Adipocyte (in vitro differentiated cells): ENCODE measurements at regions not wholly inside any gene's neighbourhood (a gene's known extent, or its start where the extent isn't known, plus 50 kb on each side); places are given as distances from the start of the nearest gene placed in this dataset.

Experiments used
- DNase-seq: peaks from one replicate; pipeline ENCODE4 v3.0.0-alpha.2; 2015; ENCODE audit warnings: low read depth
- H3K27me3 ChIP-seq: replicated peaks from 2 replicates; pipeline ENCODE4 v1.7.0; 2013; ENCODE audit warnings: mild to moderate bottlenecking, low read length, moderate library complexity; ENCODE audit not compliant: control insufficient read depth, insufficient read depth
- H3K36me3 ChIP-seq: 2 replicates; pipeline ENCODE4 v1.7.0; 2013; ENCODE audit warnings: low read length, mild to moderate bottlenecking, moderate library complexity; ENCODE audit not compliant: control insufficient read depth, insufficient read depth, severe bottlenecking
- H3K4me1 ChIP-seq: 2 replicates; pipeline ENCODE4 v1.7.0; 2013; ENCODE audit warnings: mild to moderate bottlenecking, low read length, moderate library complexity; ENCODE audit not compliant: control insufficient read depth, insufficient read depth
- H3K4me3 ChIP-seq: 2 replicates; pipeline ENCODE4 v1.7.0; 2013; ENCODE audit warnings: mild to moderate bottlenecking, low read length, moderate library complexity
- H3K9ac ChIP-seq: 2 replicates; pipeline ENCODE4 v1.7.0; 2013; ENCODE audit warnings: mild to moderate bottlenecking, low read length, moderate library complexity
- H3K9me3 ChIP-seq: 2 replicates; pipeline ENCODE4 v1.7.0; 2013; ENCODE audit warnings: mild to moderate bottlenecking, low read length, moderate library complexity; ENCODE audit not compliant: control insufficient read depth

DNA sequence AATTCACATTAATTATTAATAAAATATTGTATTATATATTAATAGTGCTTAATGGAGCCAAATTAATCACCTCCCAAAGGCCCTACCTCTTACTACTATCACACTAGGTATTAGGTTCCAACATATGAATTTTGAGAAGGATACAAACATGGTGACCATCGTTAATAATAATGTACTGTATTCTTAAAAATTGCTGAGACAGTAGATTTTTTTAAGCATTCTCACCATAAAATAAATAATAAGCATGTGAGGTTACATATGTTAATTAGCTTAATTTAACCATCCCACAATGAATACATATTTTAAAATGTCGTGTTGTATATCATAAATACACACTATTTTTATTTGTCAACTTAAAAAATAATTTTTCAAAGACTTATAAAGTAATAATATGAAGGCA is 299.2 kb upstream of the NR5A2 start:
- no peak overlapping the region for H3K4me3 ChIP-seq
- no peak overlapping the region for H3K9ac ChIP-seq
- no peaks in the 10 kb centered on the region for H3K27me3 ChIP-seq
- no peaks in the 10 kb centered on the region for H3K36me3 ChIP-seq
- H3K9me3 ChIP-seq = no peaks in the 10 kb centered on the region
- no peak for DNase-seq
- H3K4me1 ChIP-seq = peaks cover 6% of the 10 kb centered on the region

DNA sequence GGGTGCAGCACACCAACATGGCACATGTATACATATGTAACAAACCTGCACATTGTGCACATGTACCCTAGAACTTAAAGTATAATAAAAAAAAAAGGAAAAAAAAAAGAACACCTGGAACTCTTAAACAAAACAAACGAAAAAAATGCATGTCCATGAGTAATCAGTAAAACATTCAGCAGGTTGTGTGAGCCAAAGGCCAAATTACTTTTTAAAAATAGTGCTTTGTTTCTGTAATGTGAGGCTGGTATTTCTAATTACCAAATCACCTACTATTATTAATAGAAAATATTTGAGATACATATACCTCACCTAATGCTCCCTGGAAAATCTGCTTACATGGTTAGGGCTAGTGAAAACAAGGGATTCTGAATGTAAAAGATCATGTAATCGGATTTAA is 294.4 kb upstream of the NR5A2 start:
- Histone ChIP-seq H3K27me3 (no peaks in the 10 kb centered on the region), H3K4me1 (no peaks in the 10 kb centered on the region), H3K36me3 (no peaks in the 10 kb centered on the region), H3K9me3 (no peaks in the 10 kb centered on the region), H3K9ac (no peak overlapping the region), H3K4me3 (no peak overlapping the region)
- no peak for DNase-seq

DNA sequence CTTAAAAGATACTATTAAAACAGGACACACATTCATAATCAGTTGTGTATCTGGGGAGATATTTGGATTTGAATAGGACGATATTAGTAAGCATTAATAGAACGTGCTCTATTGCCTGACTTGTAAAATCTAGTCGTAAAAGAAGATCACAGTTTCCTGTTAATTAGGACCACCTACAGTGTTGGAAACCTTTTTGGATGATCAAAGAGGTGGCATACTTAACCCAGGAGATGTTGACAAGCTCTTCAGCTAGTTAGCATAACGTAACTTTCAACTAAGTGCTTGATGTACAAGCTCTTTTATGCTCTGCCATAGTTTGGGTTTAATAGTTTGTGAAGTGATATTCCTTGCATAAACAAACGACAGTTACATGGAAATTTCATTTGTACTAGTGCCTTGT is 293.3 kb upstream of the NR5A2 start:
- DNase-seq = no peak
- Histone ChIP-seq H3K9me3 (no peaks in the 10 kb centered on the region), H3K4me1 (no peaks in the 10 kb centered on the region), H3K9ac (no peak overlapping the region), H3K27me3 (no peaks in the 10 kb centered on the region), H3K36me3 (no peaks in the 10 kb centered on the region), H3K4me3 (no peak overlapping the region)

DNA sequence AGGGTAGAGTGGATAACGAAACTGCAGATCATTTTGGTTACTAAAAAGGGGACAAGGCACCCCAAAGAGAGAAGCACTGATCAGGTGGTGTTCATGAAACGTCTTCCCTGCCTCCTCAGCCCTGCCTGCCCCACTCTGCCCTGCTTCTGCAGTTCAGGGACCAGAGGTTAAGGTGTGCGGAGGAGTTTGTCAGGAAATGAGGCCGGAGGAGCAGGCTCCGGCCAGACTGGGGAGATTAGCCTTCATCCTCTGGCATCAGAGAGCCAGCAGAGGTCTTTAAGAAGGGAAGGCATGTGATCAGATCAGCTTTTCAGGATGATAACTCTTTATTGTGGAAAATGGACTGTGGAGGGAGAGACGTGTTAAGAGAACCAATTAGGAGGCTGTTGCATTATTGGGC is 291.9 kb upstream of the NR5A2 start:
- no peak overlapping the region for H3K9ac ChIP-seq

DNA sequence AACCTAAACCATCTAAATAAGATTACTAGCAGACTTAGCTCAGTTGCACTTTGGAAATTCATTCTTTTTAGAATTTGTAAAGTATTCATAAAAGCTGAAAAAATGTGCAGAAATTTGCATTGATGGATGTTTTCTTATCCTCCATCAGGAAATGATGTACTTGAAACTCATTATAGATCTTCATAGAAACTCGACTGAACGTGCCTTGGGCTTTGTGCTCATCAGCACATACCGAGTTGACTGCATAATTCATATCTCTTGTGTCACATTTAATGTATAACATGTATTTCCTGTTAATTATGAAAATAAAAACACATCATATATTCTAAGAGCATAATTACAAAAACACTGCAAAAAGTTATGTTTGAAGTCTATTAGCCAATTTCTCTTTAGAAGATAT is 290.9 kb upstream of the NR5A2 start:
- Histone ChIP-seq H3K9me3 (no peaks in the 10 kb centered on the region), H3K4me1 (no peaks in the 10 kb centered on the region), H3K36me3 (no peaks in the 10 kb centered on the region), H3K27me3 (no peaks in the 10 kb centered on the region), H3K9ac (no peak overlapping the region), H3K4me3 (no peak overlapping the region)
- no peak for DNase-seq

More for the DNA sequence above, 291.9 kb upstream of the NR5A2 start:
- Histone ChIP-seq H3K27me3 (no peaks in the 10 kb centered on the region), H3K36me3 (no peaks in the 10 kb centered on the region), H3K4me3 (no peak overlapping the region), H3K4me1 (no peaks in the 10 kb centered on the region), H3K9me3 (no peaks in the 10 kb centered on the region)
- no peak for DNase-seq

DNA sequence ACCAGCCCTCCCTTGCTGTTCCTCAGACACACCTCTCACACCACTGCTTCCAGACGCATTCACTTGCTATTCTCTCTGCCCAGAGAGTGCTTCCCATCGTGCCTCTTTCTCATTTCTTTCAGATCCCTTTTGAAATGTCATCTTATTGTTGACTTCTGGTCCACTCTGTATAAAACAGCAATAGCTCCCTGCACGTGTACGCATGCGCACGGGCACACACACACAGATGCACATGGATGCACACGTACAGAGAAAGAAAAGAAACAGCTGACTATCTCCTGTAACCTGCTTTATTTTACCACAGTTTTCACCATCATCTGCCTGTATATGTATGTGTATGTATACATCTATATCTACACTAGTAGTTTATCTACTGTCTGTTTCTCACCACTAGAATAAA is 285.9 kb upstream of the NR5A2 start:
- no peak for DNase-seq
- no peaks in the 10 kb centered on the region for H3K27me3 ChIP-seq
- no peaks in the 10 kb centered on the region for H3K9me3 ChIP-seq
- no peak overlapping the region for H3K4me3 ChIP-seq
- H3K36me3 ChIP-seq = no peaks in the 10 kb centered on the region
- no peak overlapping the region for H3K9ac ChIP-seq
- peaks cover 8% of the 10 kb centered on the region for H3K4me1 ChIP-seq

DNA sequence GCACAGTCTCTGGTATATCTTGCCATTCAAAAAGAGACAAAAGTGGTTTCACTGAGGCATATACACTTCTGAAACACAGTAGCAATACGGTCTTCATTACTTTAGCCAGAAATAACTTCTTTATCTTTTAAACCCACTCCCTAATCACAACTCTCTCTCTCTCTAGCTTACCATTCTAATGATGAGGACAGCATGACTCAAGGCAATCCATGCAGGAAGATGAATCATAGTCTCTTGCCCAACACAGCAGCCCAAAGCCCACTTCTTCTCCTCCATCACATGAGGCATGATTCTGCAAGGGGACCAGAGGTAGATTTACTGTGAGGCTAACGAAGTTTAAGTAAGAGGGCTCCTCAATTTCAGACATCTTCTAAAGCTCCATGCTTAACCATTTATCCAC is 285.0 kb upstream of the NR5A2 start:
- no peak overlapping the region for H3K9ac ChIP-seq
- no peaks in the 10 kb centered on the region for H3K27me3 ChIP-seq
- H3K9me3 ChIP-seq = no peaks in the 10 kb centered on the region
- peaks cover 8% of the 10 kb centered on the region for H3K4me1 ChIP-seq
- H3K4me3 ChIP-seq = no peak overlapping the region
- H3K36me3 ChIP-seq = no peaks in the 10 kb centered on the region
- peak; percentile 84 for DNase-seq

DNA sequence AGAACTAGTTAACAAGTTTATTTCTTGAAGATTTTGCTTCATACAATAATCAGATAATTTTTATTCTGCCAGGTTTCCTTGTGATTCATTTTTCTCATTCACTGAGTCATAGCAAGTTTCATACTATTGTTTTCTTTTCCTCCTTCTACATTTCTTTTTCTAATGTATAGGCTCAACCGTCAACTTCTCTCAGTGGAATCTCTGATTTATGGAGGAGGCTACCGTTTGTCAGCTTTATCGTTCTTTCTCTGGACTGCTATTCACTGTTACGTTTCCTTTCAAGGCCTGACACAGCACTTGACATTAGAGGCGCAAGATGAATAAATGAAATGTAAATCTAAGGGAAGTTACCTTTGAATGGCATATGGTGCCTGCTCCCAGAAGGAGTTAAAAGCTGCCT is 284.3 kb upstream of the NR5A2 start:
- no peak overlapping the region for H3K4me3 ChIP-seq
- DNase-seq = peak; percentile 11
- H3K36me3 ChIP-seq = no peaks in the 10 kb centered on the region
- H3K4me1 ChIP-seq = peaks cover 8% of the 10 kb centered on the region
- H3K9me3 ChIP-seq = no peaks in the 10 kb centered on the region
- no peak overlapping the region for H3K9ac ChIP-seq
- H3K27me3 ChIP-seq = no peaks in the 10 kb centered on the region

DNA sequence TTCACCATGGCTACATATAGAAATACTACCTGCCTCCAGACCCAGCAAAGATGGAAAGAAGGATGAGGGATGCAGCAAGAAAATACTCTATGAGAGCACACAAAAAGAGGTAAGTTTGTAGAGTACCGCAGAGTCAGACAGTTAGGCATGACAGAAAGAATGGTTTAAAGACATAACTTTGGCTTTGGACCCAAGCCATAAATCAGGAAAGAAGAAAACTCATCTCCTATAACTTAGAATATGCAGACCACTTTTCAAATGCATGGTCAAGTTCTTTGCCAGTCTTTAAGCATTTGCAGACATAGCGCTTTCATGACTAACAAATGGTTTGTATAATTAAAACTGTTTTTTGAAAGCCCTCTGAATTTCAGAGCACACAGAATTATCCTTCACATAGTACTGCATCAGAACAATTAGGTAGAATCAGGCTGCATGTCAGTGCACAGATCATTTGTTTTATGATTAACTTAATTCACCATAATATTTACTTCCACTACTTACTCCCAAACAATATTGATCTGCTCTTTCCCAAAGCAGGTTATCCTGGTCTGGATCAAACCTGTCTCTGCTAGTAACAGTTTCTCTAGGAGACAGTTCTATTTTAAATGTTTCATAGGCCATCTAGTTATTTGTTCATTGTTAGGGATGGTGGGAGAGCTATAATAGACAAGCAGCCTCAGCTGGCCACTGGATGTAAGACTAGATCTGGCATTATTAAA is 280.7 kb upstream of the NR5A2 start:
- H3K4me3 ChIP-seq = no peak overlapping the region
- H3K9ac ChIP-seq = no peak overlapping the region
- H3K9me3 ChIP-seq = no peaks in the 10 kb centered on the region
- peaks cover 8% of the 10 kb centered on the region for H3K4me1 ChIP-seq
- no peak for DNase-seq
- no peaks in the 10 kb centered on the region for H3K27me3 ChIP-seq
- H3K36me3 ChIP-seq = no peaks in the 10 kb centered on the region

DNA sequence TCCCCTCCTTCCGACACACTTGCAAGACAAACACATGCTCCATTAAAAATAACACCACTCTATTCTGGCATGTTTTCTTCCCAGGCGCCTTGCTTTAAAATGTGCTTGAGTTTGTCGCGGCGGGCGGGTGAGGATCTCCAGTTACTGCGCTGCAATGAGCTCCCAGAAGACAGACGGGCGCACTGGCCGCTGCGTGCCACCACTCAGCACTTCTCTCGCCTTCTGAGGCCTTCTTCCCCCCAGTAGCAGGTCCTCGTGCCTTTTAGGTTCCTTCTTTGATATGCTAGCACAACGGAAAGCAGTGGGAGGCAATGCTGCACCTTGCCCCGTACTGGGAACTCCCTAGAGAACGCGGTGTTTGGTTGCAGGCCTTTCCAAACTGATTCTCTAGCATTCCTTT is 279.5 kb upstream of the NR5A2 start:
- no peaks in the 10 kb centered on the region for H3K36me3 ChIP-seq
- peaks cover under 1% of the 10 kb centered on the region for H3K4me1 ChIP-seq
- H3K27me3 ChIP-seq = no peaks in the 10 kb centered on the region
- DNase-seq = no peak
- no peaks in the 10 kb centered on the region for H3K9me3 ChIP-seq
- no peak overlapping the region for H3K9ac ChIP-seq
- no peak overlapping the region for H3K4me3 ChIP-seq

DNA sequence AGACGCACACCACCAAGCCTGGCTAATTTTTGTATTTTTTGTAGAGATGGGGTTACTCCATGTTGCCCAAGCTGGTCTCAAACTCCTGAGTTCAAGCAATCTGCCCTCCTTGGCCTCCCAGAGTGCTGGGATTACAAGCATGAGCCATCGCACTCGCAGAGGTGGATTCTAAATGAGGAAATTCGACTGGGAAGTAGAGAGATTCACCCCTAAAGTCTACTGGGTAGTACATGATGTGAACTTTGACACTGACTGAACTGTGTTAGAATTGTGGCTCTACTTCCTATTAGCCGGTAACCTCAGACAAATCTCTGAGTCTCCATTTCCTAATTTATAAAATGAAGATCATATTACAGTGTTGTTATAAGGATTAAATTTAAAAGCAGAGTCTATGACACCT is 276.0 kb upstream of the NR5A2 start:
- H3K27me3 ChIP-seq = no peaks in the 10 kb centered on the region
- H3K4me3 ChIP-seq = no peak overlapping the region
- no peaks in the 10 kb centered on the region for H3K4me1 ChIP-seq
- H3K9ac ChIP-seq = no peak overlapping the region
- no peaks in the 10 kb centered on the region for H3K9me3 ChIP-seq
- H3K36me3 ChIP-seq = no peaks in the 10 kb centered on the region
- DNase-seq = no peak
